Left ventricle myocardium superior (tissue), 1 donor: ENCODE measurements at regions not wholly inside any gene's neighbourhood (a gene's known extent, or its start where the extent isn't known, plus 50 kb on each side); places are given as distances from the start of the nearest gene placed in this dataset.

Experiments used
- ATAC-seq: fragments of 200-7000 bp; cut with Tn5 transposase; one replicate; pipeline ENCODE4 v1.9.1; 2020; ENCODE audit warnings: mild to moderate bottlenecking, moderate library complexity
- DNase-seq: peaks from one replicate; pipeline ENCODE4 v3.0.0-alpha.2; 2020
- intact Hi-C: fragments of 100-400 bp; cut with micrococcal nuclease; formaldehyde crosslinking; loops from one replicate; pipeline ENCODE4 v1.11.0; 2022
- donor health status: DM: no; HTN: yes; CAD: no; lungs with severe emphysema.

- DNase-seq (no peak), ATAC-seq (peak; percentile 92)
- intact Hi-C loops: no loop called here
These were observed 92.0 kb downstream of the ETS2 start for GRCh38 chr21:38897532-38898421.

- DNase-seq (no peak), ATAC-seq (no peak)
- intact Hi-C loops: no loop called here
These were observed 89.2 kb downstream of the ETS2 start for GRCh38 chr21:38894899-38895298.

- intact Hi-C loops: no loop called here
- no peak for DNase-seq
- no peak for ATAC-seq
These were observed 83.3 kb downstream of the ETS2 start for GRCh38 chr21:38888991-38889561.

- DNase-seq (no peak), ATAC-seq (no peak)
- intact Hi-C loops: no loop called here
These were observed 82.0 kb downstream of the ETS2 start for GRCh38 chr21:38887749-38888148.

DNA sequence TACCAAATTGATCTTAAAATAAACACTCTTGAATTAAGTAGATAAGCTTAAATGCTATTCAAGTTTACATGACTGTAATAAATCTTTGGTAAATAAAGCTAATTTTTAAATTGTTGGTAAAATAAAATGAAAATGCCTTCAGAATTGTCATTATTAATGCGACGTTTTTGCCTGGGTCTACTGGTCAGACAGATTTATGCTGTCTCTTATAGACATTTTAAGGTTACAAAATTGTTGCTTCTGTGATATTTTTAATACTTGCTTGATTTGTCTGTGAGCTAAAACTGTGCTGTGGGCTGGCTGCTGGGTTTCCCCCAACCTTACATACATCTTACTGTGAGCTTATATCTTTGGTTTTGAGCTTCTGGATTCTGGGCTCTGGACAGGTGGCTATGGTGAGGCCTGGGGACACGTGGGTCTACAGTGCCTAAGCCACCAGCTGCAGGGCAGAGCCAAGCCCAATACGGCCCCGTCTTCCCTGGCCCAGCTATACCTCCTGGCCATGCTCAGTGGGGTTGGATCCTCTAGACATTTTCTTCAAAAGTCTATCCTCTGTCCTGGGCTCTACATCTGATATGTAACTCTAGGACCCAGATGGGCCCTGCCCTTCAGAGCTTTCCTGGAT, 81.4 kb downstream of the ETS2 start:
- intact Hi-C loops: no loop called here
- no peak for ATAC-seq
- no peak for DNase-seq

DNA sequence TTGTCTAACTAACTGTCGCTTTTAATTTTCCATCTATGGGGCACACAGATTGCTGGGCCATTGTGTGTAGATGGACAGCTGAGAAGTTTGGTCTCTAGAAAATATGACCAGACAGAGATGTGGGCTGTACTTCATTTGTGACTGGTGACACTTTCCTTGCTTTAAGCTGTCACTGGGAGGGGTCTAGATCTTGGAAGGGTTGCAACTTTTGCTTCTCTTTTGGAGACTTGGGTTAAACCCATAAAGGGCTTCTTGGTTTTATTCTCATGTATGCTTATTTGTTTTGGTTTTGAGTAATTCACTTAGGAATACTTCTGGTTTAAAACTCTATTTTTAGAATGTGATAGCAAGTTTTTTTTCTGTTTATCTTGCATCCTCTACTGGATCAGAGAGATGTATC, 80.2 kb downstream of the ETS2 start:
- DNase-seq (no peak), ATAC-seq (no peak)
- intact Hi-C loops: no loop called here

- DNase-seq (no peak), ATAC-seq (no peak)
- intact Hi-C loops: no loop called here
These were observed 78.7 kb downstream of the ETS2 start for GRCh38 chr21:38884440-38884839.

GRCh38 chr21:38883142-38883541, 77.4 kb downstream of the ETS2 start:
- ATAC-seq (no peak), DNase-seq (no peak)
- intact Hi-C loops: no loop called here

DNA sequence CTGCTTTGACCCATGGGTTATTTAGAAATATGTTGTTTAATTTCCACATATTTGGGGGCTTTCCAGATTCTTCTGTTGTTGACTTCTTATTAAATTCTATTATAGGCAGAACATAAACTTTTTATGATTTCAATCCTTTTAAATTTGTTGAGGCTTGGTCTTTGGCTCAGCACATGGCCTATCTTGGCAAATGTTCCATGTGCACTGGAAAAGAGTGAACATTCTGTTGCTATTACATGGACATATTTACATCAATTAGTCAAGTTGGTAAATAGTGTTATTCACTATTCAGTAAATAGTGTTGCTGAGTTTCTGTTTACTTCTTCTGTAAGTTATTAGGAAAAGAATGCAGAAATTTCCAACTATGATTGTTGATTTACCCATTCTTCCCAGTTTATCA, 75.4 kb downstream of the ETS2 start:
- DNase-seq (no peak), ATAC-seq (no peak)
- intact Hi-C loops: no loop called here

DNA sequence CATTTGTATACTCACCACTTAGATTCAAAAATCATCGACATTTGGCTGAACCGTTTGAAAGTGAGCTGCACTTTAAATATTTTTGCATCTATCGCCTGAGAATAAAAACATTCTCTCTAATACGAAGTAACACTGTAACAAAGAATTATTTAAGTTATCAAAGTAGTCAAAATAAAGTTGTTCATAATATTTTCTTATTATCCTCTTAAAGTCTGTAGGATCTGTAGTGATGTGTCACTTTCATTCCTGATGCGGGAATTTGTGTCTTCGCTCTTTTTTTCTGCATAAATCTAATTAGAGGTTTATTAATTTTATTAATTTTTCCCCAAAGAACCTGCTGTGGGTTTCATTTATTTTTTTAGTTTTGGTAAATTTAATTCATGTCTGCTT, 74.8 kb downstream of the ETS2 start:
- DNase-seq: no peak
- no peak for ATAC-seq
- intact Hi-C loops: no loop called here

GRCh38 chr21:38879912-38880576, 74.3 kb downstream of the ETS2 start:
- ATAC-seq (no peak), DNase-seq (no peak)
- intact Hi-C loops: no loop called here

DNA sequence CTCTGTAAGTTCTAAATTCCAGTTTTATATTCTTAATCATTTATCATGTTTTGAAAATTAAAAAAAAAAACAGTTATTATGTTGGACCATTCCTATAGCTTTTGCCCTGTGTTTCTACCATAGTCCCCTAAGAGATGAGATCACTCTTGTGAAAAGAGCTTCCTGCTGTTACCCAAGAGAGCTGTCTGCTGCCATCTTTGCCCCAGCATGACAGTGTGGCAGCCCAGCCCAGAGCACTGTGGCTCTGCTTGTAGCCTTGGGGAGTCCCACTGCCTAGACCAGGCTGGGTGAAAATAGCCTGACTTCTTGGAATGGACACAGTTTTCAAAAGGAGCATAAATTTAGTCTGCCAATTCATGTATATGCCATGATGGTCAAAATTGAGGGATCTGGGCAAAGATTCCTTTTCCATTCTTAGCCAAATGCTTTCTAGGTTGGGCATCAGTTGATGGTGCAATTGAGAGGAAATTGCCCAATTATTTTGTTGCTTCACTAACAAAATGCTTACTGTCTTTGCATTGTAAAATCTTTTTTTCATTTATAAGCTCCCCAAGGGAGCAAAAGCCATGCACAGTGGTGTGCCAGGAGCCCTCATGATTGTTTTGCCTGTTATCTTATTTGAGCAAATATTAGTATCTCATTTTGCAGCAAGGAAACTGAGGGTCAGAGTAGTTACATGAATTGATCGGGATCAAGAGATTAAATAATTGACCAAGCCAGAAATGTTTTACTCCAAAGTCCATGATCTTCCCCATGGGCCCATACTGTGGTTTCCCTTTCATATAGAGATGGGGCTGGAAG, 72.8 kb downstream of the ETS2 start:
- DNase-seq (no peak), ATAC-seq (no peak)
- intact Hi-C loops: no loop called here

DNA sequence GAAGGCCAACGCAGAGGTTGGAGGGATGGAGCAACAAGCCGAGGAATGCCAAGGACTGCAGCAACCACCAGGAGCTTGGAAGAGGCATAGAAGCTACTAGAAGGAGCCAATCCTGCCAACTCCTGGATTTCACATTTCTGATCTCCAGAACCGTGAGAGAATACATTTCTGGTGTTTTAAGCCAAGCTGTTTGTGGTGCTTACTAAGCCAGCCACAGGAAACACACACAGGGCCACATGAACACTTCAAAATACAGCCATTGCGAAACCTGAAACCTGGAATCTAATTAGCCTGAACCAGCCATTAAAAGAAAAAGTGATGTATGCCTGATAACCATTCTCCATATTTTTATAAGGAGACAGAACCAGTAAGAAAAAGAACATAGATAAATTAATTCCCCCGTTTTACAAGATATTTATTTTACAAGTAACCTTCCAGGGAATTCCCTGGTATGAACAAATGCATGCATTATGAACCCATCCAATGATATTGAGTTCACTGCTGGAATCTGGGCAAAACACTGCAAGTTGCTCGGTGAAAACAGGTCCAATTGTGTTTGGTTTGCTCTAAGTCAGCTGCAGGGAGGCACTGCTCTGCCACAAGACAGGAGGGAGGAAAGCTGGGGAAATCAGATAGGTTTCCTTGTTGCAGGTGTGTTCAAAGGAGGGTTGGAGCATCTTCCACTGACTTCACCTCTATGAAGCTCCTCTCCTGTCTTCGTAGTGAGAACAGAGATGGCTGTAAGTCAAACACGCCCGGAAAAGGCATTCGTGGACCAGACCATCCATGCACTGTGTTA, 70.2 kb downstream of the ETS2 start:
- intact Hi-C loops: no loop called here
- no peak for DNase-seq
- ATAC-seq: no peak
